Activated B cell treated with CpG ODN at 0.5 μM for 24 hours (primary cell): ENCODE measurements at regions not wholly inside any gene's neighbourhood (a gene's known extent, or its start where the extent isn't known, plus 50 kb on each side); places are given as distances from the start of the nearest gene placed in this dataset.

Source experiments
- ATAC-seq: fragments of 200-7000 bp; cut with Tn5 transposase; one replicate; pipeline ENCODE4 v1.10.0; 2021; ENCODE audit warnings: low read depth, mild to moderate bottlenecking, moderate library complexity
- CTCF ChIA-PET: fragments of 350-600 bp; sonication (Branson Sonifier 250); formaldehyde crosslinking; loops from one replicate; lab custom pipeline; 2021; ENCODE audit warnings: antibody characterized with exemption; lab: Charles Lee
- POLR2A ChIA-PET: fragments of 350-600 bp; sonication (Branson Sonifier 250); formaldehyde crosslinking; loops from one replicate; lab custom pipeline; 2021; ENCODE audit warnings: antibody characterized with exemption; lab: Charles Lee
- DNase-seq: peaks from one replicate; pipeline ENCODE4 v3.0.0; 2022
- H3K27ac Mint-ChIP-seq: one replicate; pipeline ENCODE4 v1.8.0; 2020; ENCODE audit warnings: mixed read lengths
- H3K27me3 Mint-ChIP-seq: one replicate; pipeline ENCODE4 v1.8.0; 2021; ENCODE audit warnings: mixed read lengths
- H3K36me3 Mint-ChIP-seq: one replicate; pipeline ENCODE4 v1.8.0; 2021; ENCODE audit warnings: low read depth, mixed read lengths
- H3K4me1 Mint-ChIP-seq: one replicate; pipeline ENCODE4 v1.8.0; 2021; ENCODE audit warnings: mixed read lengths
- H3K4me3 Mint-ChIP-seq: one replicate; pipeline ENCODE4 v1.8.0; 2020; ENCODE audit warnings: mild to moderate bottlenecking, mixed read lengths
- H3K9me3 Mint-ChIP-seq: one replicate; pipeline ENCODE4 v1.8.0; 2020; ENCODE audit warnings: mixed read lengths
- intact Hi-C: fragments of 100-400 bp; cut with micrococcal nuclease; formaldehyde crosslinking; loops from one replicate; pipeline ENCODE4 v1.15.1; 2024
- TF ChIP-seq, protein P1 (sequence below): fragments of 200-600 bp; IDR thresholded peaks from one replicate; pipeline ENCODE4 v1.8.0; 2022; ENCODE audit warnings: antibody characterized with exemption, mild to moderate bottlenecking

DNA sequence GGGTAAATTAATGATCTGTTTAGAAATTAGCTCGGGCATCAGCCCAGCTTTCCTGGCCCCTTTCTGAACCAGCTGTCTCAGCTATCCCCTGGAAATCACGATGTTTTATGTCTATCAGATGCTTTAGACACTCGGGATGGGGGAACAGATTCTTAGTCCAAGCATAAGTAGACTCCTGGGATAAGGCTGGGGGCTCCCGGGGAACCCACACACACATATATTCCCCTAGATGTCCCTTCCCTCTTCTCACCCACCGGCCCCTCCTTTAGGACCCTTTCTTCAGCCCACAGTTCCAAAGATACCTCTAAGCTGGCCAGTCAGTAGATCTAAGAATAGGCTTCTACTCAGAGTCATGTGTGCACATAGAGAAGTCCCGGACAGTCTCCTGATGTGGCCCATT is 151.5 kb upstream of the COPS8 start:
- ChIA-PET CTCF (no interaction called here), POLR2A (interaction anchor here (0.6 kb wide), 1 partner anchor 10 kb away, joined by 3 read pairs; no protein-coding TSS in a partner anchor)
- H3K36me3 Mint-ChIP-seq: no peaks in the 10 kb centered on the region
- ATAC-seq: no peak
- DNase-seq: no peak
- H3K4me1 Mint-ChIP-seq: no peaks in the 10 kb centered on the region
- H3K27me3 Mint-ChIP-seq: peaks cover 11% of the 10 kb centered on the region
- TF ChIP-seq, protein P1, sequence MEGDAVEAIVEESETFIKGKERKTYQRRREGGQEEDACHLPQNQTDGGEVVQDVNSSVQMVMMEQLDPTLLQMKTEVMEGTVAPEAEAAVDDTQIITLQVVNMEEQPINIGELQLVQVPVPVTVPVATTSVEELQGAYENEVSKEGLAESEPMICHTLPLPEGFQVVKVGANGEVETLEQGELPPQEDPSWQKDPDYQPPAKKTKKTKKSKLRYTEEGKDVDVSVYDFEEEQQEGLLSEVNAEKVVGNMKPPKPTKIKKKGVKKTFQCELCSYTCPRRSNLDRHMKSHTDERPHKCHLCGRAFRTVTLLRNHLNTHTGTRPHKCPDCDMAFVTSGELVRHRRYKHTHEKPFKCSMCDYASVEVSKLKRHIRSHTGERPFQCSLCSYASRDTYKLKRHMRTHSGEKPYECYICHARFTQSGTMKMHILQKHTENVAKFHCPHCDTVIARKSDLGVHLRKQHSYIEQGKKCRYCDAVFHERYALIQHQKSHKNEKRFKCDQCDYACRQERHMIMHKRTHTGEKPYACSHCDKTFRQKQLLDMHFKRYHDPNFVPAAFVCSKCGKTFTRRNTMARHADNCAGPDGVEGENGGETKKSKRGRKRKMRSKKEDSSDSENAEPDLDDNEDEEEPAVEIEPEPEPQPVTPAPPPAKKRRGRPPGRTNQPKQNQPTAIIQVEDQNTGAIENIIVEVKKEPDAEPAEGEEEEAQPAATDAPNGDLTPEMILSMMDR: no peak
- no peaks in the 10 kb centered on the region for H3K9me3 Mint-ChIP-seq
- intact Hi-C loops: no loop called here
- H3K27ac Mint-ChIP-seq: no peak overlapping the region
- H3K4me3 Mint-ChIP-seq: no peak overlapping the region

DNA sequence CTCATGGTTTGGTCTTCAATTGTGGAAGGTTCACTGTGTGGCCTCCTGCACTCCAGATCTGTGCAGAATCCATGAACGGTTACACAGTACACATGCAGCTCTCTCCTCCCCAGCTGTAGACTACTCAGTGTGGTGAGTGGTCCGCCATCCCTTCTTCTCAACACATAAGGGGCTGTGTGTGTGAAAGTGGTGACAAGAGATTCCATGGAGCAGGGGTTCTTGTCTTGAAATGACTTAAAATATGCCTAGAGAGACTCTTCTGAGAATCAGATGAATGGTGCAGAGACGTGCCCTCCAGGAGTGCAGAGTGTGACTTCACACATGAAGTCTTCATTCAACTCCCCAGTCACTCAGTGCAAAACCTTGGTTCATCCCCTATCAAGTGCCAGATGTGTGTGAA is 151.0 kb upstream of the COPS8 start:
- TF ChIP-seq, protein P1: no peak
- DNase-seq (no peak), ATAC-seq (no peak)
- H3K27me3 Mint-ChIP-seq: peaks cover 11% of the 10 kb centered on the region
- H3K9me3 Mint-ChIP-seq: no peaks in the 10 kb centered on the region
- intact Hi-C loops: no loop called here
- ChIA-PET CTCF (no interaction called here), POLR2A (no interaction called here)
- H3K27ac Mint-ChIP-seq: no peak overlapping the region
- H3K4me1 Mint-ChIP-seq: no peaks in the 10 kb centered on the region
- no peaks in the 10 kb centered on the region for H3K36me3 Mint-ChIP-seq
- H3K4me3 Mint-ChIP-seq: no peak overlapping the region

DNA sequence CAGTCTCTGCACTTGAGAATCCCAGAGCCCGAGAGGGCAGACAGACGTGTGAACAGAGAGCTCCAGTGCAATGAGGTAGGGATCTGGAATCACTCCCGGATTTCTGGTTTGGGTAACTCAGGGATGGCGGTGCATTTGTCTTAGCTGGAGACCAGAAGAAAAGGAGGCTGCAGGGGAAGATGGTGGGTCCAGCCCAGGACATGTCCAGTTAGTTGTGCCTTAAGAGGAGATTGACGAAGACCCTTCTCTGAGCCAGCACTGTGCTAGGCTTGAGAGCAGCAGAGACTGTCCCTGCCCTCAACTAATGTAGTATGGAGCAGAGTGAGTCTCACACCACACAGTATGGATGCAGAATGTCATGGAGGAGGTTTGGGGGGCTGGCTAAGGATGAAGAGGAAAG is 150.6 kb upstream of the COPS8 start:
- Mint-ChIP-seq H3K36me3 (no peaks in the 10 kb centered on the region), H3K27ac (no peak overlapping the region), H3K4me3 (no peak overlapping the region), H3K4me1 (no peaks in the 10 kb centered on the region), H3K9me3 (no peaks in the 10 kb centered on the region), H3K27me3 (peaks cover 11% of the 10 kb centered on the region)
- TF ChIP-seq, protein P1: no peak
- intact Hi-C loops: no loop called here
- no peak for DNase-seq
- ChIA-PET CTCF (no interaction called here), POLR2A (no interaction called here)
- no peak for ATAC-seq

DNA sequence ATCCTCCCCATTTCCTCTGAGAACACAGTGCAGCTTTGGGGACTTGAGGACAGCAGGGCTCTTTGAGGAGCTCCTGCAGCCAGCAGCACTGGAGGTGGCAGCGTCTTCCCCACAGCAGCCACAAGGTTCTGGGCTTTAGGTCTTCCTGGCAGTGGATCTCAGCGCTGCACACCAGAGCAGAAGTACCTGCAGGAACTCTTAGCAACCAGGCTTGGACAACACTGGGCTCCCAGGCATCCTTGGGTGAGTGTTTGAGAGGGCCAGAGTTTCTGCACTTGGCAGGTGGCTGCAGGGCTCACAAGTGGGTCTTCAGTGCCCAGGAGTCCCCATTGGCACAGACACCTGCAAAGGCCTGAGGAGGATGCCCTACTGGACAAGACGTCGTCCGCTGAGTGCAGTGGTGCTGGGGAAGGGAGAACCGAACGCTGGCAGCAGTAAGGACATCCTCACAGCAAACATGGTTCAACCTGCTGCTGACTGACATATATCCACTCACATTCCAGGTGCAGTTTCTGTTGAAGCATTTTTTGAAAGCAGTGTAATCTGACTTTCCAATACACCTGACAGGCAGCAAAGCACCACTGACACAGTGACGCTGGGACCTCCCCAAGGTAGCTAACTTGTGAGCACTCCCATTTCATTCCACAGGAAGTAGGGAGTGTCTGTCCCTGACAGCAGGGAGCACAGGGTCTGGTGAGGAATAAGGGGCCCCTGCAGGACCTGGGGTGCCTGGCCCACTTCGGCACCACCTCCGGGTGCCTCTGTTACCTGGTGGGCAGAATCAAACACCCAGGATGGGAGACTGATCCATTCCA is 149.9 kb upstream of the COPS8 start:
- intact Hi-C loops: no loop called here
- Mint-ChIP-seq H3K4me1 (no peaks in the 10 kb centered on the region), H3K9me3 (no peaks in the 10 kb centered on the region), H3K36me3 (no peaks in the 10 kb centered on the region), H3K27me3 (peaks cover 11% of the 10 kb centered on the region), H3K27ac (no peak overlapping the region), H3K4me3 (no peak overlapping the region)
- DNase-seq (no peak), ATAC-seq (no peak)
- ChIA-PET CTCF (no interaction called here), POLR2A (no interaction called here)
- TF ChIP-seq, protein P1: no peak

DNA sequence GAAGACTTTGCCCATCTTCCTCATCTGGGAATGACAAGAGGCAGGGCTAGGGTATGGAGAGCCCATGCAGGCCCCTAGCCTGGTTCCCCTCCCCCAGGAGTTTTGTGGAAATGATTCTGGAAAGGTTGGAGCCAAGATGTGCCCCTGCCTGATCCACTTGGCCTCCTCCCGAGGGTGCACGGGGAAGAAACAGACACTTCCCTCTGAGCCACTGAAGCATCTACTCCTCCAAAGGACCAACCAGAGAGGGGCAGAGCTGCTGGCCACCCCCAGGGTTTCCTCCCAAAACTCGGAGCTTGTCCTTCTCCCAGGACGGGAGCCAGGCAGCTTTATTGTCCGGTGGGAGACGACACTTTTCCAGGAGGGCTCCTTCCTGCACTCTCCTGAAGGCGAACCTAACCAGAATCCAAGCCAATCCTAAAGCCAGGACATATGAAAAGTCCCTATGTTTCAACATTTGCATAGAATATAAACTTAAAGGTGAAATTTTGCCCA is 149.2 kb upstream of the COPS8 start:
- Mint-ChIP-seq H3K9me3 (no peaks in the 10 kb centered on the region), H3K4me1 (no peaks in the 10 kb centered on the region), H3K36me3 (no peaks in the 10 kb centered on the region), H3K4me3 (no peak overlapping the region), H3K27ac (no peak overlapping the region), H3K27me3 (peaks cover 11% of the 10 kb centered on the region)
- no peak for DNase-seq
- ChIA-PET CTCF (no interaction called here), POLR2A (no interaction called here)
- TF ChIP-seq, protein P1: no peak
- intact Hi-C loops: no loop called here
- ATAC-seq: no peak
